IMR-90 (cell line): ENCODE measurements at regions not wholly inside any gene's neighbourhood (a gene's known extent, or its start where the extent isn't known, plus 50 kb on each side); places are given as distances from the start of the nearest gene placed in this dataset.

ENCODE experiments used
- BHLHE40 ChIP-seq: fragments of 150-350 bp; IDR thresholded peaks from 2 replicates; pipeline ENCODE4 v1.6.1; 2016; ENCODE audit warnings: mild to moderate bottlenecking, low read depth, low read length
- CTCF ChIP-seq: conservative IDR thresholded peaks from 2 replicates; pipeline ENCODE4 v1.5.1; 2012; ENCODE audit warnings: mild to moderate bottlenecking, low read depth, low read length, improper control_type of control experiment
- ELK1 ChIP-seq: fragments of 150-350 bp; IDR thresholded peaks from 2 replicates; pipeline ENCODE4 v1.6.1; 2016; ENCODE audit warnings: low read depth, mild to moderate bottlenecking, low read length, moderate library complexity, borderline replicate concordance
- MAZ ChIP-seq: IDR thresholded peaks from 2 replicates; pipeline ENCODE4 v1.6.1; 2012; ENCODE audit warnings: low read depth, mild to moderate bottlenecking, low read length, improper control_type of control experiment, moderate library complexity, borderline replicate concordance
- MXI1 ChIP-seq: IDR thresholded peaks from 2 replicates; pipeline ENCODE4 v1.6.1; 2012; ENCODE audit warnings: low read depth, mild to moderate bottlenecking, low read length, moderate library complexity, borderline replicate concordance
- POLR2A ChIP-seq: IDR thresholded peaks from 2 replicates; pipeline ENCODE4 v1.6.1; 2012; ENCODE audit warnings: mild to moderate bottlenecking, low read depth, low read length
- RAD21 ChIP-seq: IDR thresholded peaks from 2 replicates; pipeline ENCODE4 v1.6.1; 2012; ENCODE audit warnings: low read length, improper control_type of control experiment
- RFX5 ChIP-seq: IDR thresholded peaks from 2 replicates; pipeline ENCODE4 v1.8.0; 2012; ENCODE audit warnings: low read depth, mild to moderate bottlenecking, low read length, moderate library complexity
- SMC3 ChIP-seq: fragments of 150-350 bp; IDR thresholded peaks from 2 replicates; pipeline ENCODE4 v1.6.1; 2016; ENCODE audit warnings: low read depth, mild to moderate bottlenecking, antibody characterized with exemption, low read length, moderate library complexity
- USF2 ChIP-seq: fragments of 150-350 bp; IDR thresholded peaks from 2 replicates; pipeline ENCODE4 v1.6.1; 2017; ENCODE audit warnings: mild to moderate bottlenecking, antibody characterized with exemption, low read length, low read depth

- no peak for TF ChIP-seq POLR2A
- no peak for TF ChIP-seq CTCF
- no peak for TF ChIP-seq BHLHE40
- no peak for TF ChIP-seq USF2
- no peak for TF ChIP-seq RAD21
- no peak for TF ChIP-seq SMC3
- no peak for TF ChIP-seq RFX5
- no peak for TF ChIP-seq ELK1
- TF ChIP-seq MAZ, result no peak
- TF ChIP-seq MXI1, result no peak
These were observed 126.8 kb downstream of the AQP4 start for GRCh38 chr18:26738706-26739105.
